BLaER1 (cell line): ENCODE measurements at regions not wholly inside any gene's neighbourhood (a gene's known extent, or its start where the extent isn't known, plus 50 kb on each side); places are given as distances from the start of the nearest gene placed in this dataset.

Source experiments
- H3K27ac ChIP-seq: shearing (Covaris generic); formaldehyde crosslinking; 2 replicates; pipeline ENCODE4 v1.8.1; 2022
- H3K27me3 ChIP-seq: shearing (Covaris generic); formaldehyde crosslinking; 2 replicates; pipeline ENCODE4 v1.8.1; 2022
- H3K36me3 ChIP-seq: shearing (Covaris generic); formaldehyde crosslinking; 2 replicates; pipeline ENCODE4 v1.8.1; 2022
- H3K4me1 ChIP-seq: shearing (Covaris generic); formaldehyde crosslinking; 2 replicates; pipeline ENCODE4 v1.8.1; 2022
- H3K4me2 ChIP-seq: shearing (Covaris generic); formaldehyde crosslinking; 2 replicates; pipeline ENCODE4 v1.8.1; 2022
- H3K4me3 ChIP-seq: shearing (Covaris generic); formaldehyde crosslinking; 2 replicates; pipeline ENCODE4 v1.8.1; 2022
- H3K9ac ChIP-seq: shearing (Covaris generic); formaldehyde crosslinking; 2 replicates; pipeline ENCODE4 v1.8.1; 2022
- H3K9me3 ChIP-seq: shearing (Covaris generic); formaldehyde crosslinking; 2 replicates; pipeline ENCODE4 v1.8.1; 2022
- H4K20me1 ChIP-seq: shearing (Covaris generic); formaldehyde crosslinking; 2 replicates; pipeline ENCODE4 v1.8.1; 2022
- Cebpa-rat ChIP-seq: shearing (Covaris generic); IDR thresholded peaks from 2 replicates; pipeline ENCODE4 v1.8.1; 2022

GRCh38 chr6:120874422-120874821 is 459.9 kb downstream of the TBC1D32 start:
- Histone ChIP-seq H4K20me1 (no peaks in the 10 kb centered on the region), H3K27ac (no peak overlapping the region), H3K9me3 (no peaks in the 10 kb centered on the region), H3K27me3 (no peaks in the 10 kb centered on the region), H3K4me2 (no peak overlapping the region), H3K4me3 (no peak overlapping the region), H3K36me3 (no peaks in the 10 kb centered on the region), H3K4me1 (no peaks in the 10 kb centered on the region), H3K9ac (no peak overlapping the region)
- no peak for TF ChIP-seq Cebpa-rat

GRCh38 chr6:120873125-120873865 is 461.0 kb downstream of the TBC1D32 start:
- no peaks in the 10 kb centered on the region for H3K9me3 ChIP-seq
- no peaks in the 10 kb centered on the region for H3K36me3 ChIP-seq
- H3K27ac ChIP-seq, result no peak overlapping the region
- no peaks in the 10 kb centered on the region for H4K20me1 ChIP-seq
- no peaks in the 10 kb centered on the region for H3K4me1 ChIP-seq
- H3K9ac ChIP-seq, result no peak overlapping the region
- no peak for TF ChIP-seq Cebpa-rat
- no peaks in the 10 kb centered on the region for H3K27me3 ChIP-seq
- no peak overlapping the region for H3K4me2 ChIP-seq
- H3K4me3 ChIP-seq, result no peak overlapping the region

DNA sequence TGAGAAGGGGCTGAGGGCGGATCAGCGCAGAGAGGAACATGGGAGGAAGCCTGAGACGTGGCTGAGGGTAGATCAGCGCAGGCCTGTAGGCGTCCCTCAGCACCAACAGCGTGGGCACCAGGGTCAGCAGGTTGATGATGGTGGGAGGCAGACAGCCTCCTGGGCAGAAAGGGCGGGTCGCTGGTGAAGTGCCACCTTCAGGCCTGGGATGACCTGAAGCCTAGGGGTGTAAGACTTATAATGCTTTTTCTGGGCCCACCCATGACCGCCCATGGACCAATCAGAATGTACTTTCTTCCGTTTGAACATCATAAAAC is 462.1 kb downstream of the TBC1D32 start:
- no peak for TF ChIP-seq Cebpa-rat

GRCh38 chr6:120871416-120872261 is 462.6 kb downstream of the TBC1D32 start:
- TF ChIP-seq Cebpa-rat, result no peak
- Histone ChIP-seq H3K9ac (no peak overlapping the region), H3K27ac (no peak overlapping the region), H4K20me1 (no peaks in the 10 kb centered on the region), H3K36me3 (no peaks in the 10 kb centered on the region), H3K4me3 (no peak overlapping the region), H3K9me3 (no peaks in the 10 kb centered on the region), H3K27me3 (no peaks in the 10 kb centered on the region), H3K4me2 (no peak overlapping the region), H3K4me1 (no peaks in the 10 kb centered on the region)

More for the DNA sequence above, 462.1 kb downstream of the TBC1D32 start:
- no peaks in the 10 kb centered on the region for H3K27me3 ChIP-seq
- H3K9ac ChIP-seq, result no peak overlapping the region
- no peaks in the 10 kb centered on the region for H3K4me1 ChIP-seq
- no peak overlapping the region for H3K4me3 ChIP-seq
- H4K20me1 ChIP-seq, result no peaks in the 10 kb centered on the region
- H3K27ac ChIP-seq, result no peak overlapping the region
- H3K36me3 ChIP-seq, result no peaks in the 10 kb centered on the region
- no peak overlapping the region for H3K4me2 ChIP-seq
- no peaks in the 10 kb centered on the region for H3K9me3 ChIP-seq

DNA sequence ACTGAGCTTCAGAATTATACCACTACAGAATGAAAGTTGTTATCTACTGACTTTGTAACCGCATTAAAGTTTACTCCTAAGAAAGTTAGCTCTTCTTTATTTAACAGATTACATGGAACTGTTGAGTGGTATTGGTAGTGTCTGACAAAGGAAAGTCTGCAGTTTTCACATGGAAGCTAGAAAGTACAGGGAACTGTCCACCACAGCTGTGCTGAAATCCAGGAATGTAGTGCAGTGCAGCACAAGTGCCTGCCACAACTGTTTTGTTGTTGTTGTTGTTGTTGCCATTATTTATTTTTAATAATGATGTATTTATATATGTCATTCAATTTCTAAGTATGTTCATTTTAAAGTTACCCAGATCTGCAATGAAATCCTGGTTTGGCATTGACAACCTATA is 464.9 kb downstream of the TBC1D32 start:
- H3K9me3 ChIP-seq, result no peaks in the 10 kb centered on the region
- no peak overlapping the region for H3K9ac ChIP-seq
- H3K4me1 ChIP-seq, result no peaks in the 10 kb centered on the region
- H3K4me3 ChIP-seq, result no peak overlapping the region
- H3K4me2 ChIP-seq, result no peak overlapping the region
- H3K36me3 ChIP-seq, result no peaks in the 10 kb centered on the region
- no peak for TF ChIP-seq Cebpa-rat
- no peak overlapping the region for H3K27ac ChIP-seq
- no peaks in the 10 kb centered on the region for H3K27me3 ChIP-seq
- no peaks in the 10 kb centered on the region for H4K20me1 ChIP-seq

DNA sequence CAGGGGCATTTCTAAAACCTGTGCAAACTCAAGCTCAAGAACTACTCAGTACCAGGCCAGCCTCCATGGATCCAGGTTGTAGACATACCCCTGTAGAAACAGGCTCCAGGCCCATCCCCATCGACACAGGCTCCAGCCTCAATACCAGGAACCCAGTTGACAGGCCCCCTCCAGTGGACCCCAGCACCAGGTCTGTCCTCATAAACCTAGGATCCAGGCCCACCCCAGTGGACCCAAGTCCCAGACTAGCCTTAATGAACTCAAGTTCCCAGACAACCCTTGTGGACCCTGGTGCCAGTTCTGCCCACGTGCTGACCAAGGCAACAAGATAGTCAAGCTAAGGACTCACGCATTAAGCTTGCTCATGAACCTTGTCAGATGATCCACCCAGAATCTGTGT is 476.9 kb downstream of the TBC1D32 start:
- Histone ChIP-seq H3K9ac (no peak overlapping the region), H4K20me1 (no peaks in the 10 kb centered on the region), H3K27ac (no peak overlapping the region), H3K36me3 (no peaks in the 10 kb centered on the region), H3K4me2 (no peak overlapping the region), H3K4me1 (no peaks in the 10 kb centered on the region), H3K4me3 (no peak overlapping the region), H3K9me3 (no peaks in the 10 kb centered on the region), H3K27me3 (no peaks in the 10 kb centered on the region)
- no peak for TF ChIP-seq Cebpa-rat

GRCh38 chr6:120854583-120854982 is 479.7 kb downstream of the TBC1D32 start:
- Histone ChIP-seq H3K27ac (no peak overlapping the region), H3K4me2 (no peak overlapping the region), H4K20me1 (no peaks in the 10 kb centered on the region), H3K4me1 (no peaks in the 10 kb centered on the region), H3K9me3 (no peaks in the 10 kb centered on the region), H3K36me3 (no peaks in the 10 kb centered on the region), H3K4me3 (no peak overlapping the region), H3K27me3 (no peaks in the 10 kb centered on the region), H3K9ac (no peak overlapping the region)
- no peak for TF ChIP-seq Cebpa-rat

GRCh38 chr6:120853489-120853888 is 480.8 kb downstream of the TBC1D32 start:
- no peak overlapping the region for H3K4me3 ChIP-seq
- H4K20me1 ChIP-seq, result no peaks in the 10 kb centered on the region
- no peaks in the 10 kb centered on the region for H3K36me3 ChIP-seq
- no peak overlapping the region for H3K4me2 ChIP-seq
- TF ChIP-seq Cebpa-rat, result no peak
- H3K9ac ChIP-seq, result no peak overlapping the region
- H3K27ac ChIP-seq, result no peak overlapping the region
- no peaks in the 10 kb centered on the region for H3K4me1 ChIP-seq
- no peaks in the 10 kb centered on the region for H3K9me3 ChIP-seq
- H3K27me3 ChIP-seq, result no peaks in the 10 kb centered on the region

DNA sequence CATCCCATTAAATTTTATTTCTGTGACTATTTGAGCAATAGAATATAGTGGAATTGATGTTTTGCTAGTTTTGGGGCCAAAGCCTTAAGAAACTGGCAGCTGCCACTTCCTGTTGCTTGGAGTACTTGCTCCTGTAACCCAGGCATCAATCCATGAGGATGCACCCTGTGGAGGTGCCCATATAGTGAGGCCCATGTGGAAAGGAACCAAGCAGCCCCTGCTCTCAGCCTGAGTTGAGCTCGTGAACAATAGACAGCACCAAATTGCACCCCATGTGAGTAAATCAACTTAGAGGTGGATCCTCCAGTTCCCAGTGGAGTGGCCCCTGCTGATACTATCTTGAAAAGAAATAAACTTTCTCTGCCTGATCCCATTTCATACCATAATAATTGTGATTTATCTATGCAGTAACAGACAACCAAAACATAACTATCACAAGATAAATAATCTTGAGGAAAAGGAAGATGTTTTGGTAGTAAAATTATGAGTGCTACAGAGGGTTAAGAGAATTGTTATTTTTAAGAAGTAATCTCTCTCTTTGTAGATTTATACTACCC is 481.9 kb downstream of the TBC1D32 start:
- H3K9me3 ChIP-seq, result no peaks in the 10 kb centered on the region
- no peaks in the 10 kb centered on the region for H3K36me3 ChIP-seq

DNA sequence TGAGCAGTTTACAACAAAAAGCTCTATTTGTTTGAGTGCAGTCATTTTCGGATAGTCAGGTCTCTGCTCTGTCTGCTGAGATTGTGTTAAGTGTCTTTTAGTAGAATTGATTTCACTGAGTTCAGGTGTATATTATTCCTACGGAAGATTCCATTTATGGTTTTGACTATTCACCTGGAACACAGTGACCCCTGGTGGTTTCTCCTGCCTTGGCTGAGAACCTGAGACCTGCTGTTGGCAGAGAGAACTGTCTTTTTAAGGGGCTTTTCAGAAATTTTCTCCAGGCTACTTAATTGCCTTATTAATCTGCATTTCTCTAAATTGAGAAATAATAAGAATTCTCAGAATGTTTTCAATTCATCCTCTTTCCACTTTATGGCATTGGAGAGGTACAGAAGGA is 508.0 kb downstream of the TBC1D32 start:
- no peak overlapping the region for H3K4me2 ChIP-seq
- no peaks in the 10 kb centered on the region for H3K27me3 ChIP-seq
- H3K9ac ChIP-seq, result no peak overlapping the region
- no peaks in the 10 kb centered on the region for H3K4me1 ChIP-seq
- TF ChIP-seq Cebpa-rat, result no peak
- H3K36me3 ChIP-seq, result no peaks in the 10 kb centered on the region
- no peak overlapping the region for H3K4me3 ChIP-seq
- H4K20me1 ChIP-seq, result no peaks in the 10 kb centered on the region
- no peak overlapping the region for H3K27ac ChIP-seq
- no peaks in the 10 kb centered on the region for H3K9me3 ChIP-seq

More for the DNA sequence above, 481.9 kb downstream of the TBC1D32 start:
- no peak overlapping the region for H3K4me3 ChIP-seq
- H3K4me2 ChIP-seq, result no peak overlapping the region
- no peak overlapping the region for H3K27ac ChIP-seq
- no peaks in the 10 kb centered on the region for H4K20me1 ChIP-seq
- no peaks in the 10 kb centered on the region for H3K4me1 ChIP-seq
- no peak overlapping the region for H3K9ac ChIP-seq
- H3K27me3 ChIP-seq, result no peaks in the 10 kb centered on the region
- TF ChIP-seq Cebpa-rat, result no peak
